ENCODE measurements at regions not wholly inside any gene's neighbourhood (a gene's known extent, or its start where the extent isn't known, plus 50 kb on each side); places are given as distances from the start of the nearest gene placed in this dataset.

GRCh38 chr10:10508211-10508610 is 509.5 kb upstream of the CELF2 start (continued):
- TF ChIP-seq WRNIP1 (IDR thresholded peaks at IDR 0.05; ENCODE audit: borderline replicate concordance, low read depth, low read length) (no peak), ELK1 (IDR thresholded peaks at IDR 0.05; ENCODE audit: low read depth, low read length) (no peak), NRF1 (conservative IDR thresholded peaks at IDR 0.05; ENCODE audit: low read depth, low read length) (no peak), ZBTB11 (CRISPR knock-in tag; IDR thresholded peaks at IDR 0.05) (no peak), FOXM1 (IDR thresholded peaks at IDR 0.05; ENCODE audit: low read depth, low read length) (no peak), POLR2AphosphoS2 (IDR thresholded peaks at IDR 0.05; ENCODE audit: low read depth, low read length) (no peak)

GRCh38 chr10:10510179-10510578 is 507.5 kb upstream of the CELF2 start:
- in situ Hi-C loops (cut with MboI) = no loop called here
- ChIA-PET RAD21 (ENCODE audit: unreplicated experiment) (no interaction called here), SMC1A (ENCODE audit: uncharacterized antibody, unreplicated experiment) (no interaction called here), POLR2A (no interaction called here), CTCF (interaction anchor here (0.8 kb wide), 1 partner anchor 14 kb away, joined by 3 read pairs; no protein-coding TSS in a partner anchor)
- Histone ChIP-seq H3K36me3 (ENCODE audit: control insufficient read depth in 2 of 2, insufficient read depth in 2 of 2, low read length in 1 of 2) (no peaks in the 10 kb centered on the region), H3K4me3 (no peak overlapping the region), H3K27ac (ENCODE audit: control insufficient read depth, insufficient read depth) (no peak overlapping the region), H3K9ac (ENCODE audit: control insufficient read depth, insufficient read depth, low read length) (no peak overlapping the region), H3K27me3 (replicated peaks in 1 of 2; ENCODE audit: control insufficient read depth in 2 of 2, insufficient read depth in 2 of 2, low read length in 1 of 2) (no peaks in the 10 kb centered on the region), H3K4me2 (ENCODE audit: control insufficient read depth, insufficient read depth) (no peak overlapping the region), H2AFZ (ENCODE audit: control insufficient read depth, low read depth, low read length) (no peak overlapping the region), H3K9me3 (replicated peaks; ENCODE audit: control insufficient read depth, insufficient read depth, low read length) (no peaks in the 10 kb centered on the region; the same call in 2 of the 3 replicates), H3K79me2 (ENCODE audit: control insufficient read depth, insufficient read depth, low read length) (no peaks in the 10 kb centered on the region), H4K20me1 (ENCODE audit: control insufficient read depth, insufficient read depth) (no peaks in the 10 kb centered on the region), H3K4me1 (ENCODE audit: control insufficient read depth, insufficient read depth, low read length) (no peaks in the 10 kb centered on the region)
- intact Hi-C loops (cut with micrococcal nuclease; ENCODE audit: unreplicated experiment) = no loop called here
- DNase-seq (ENCODE audit: low read depth, low spot score) (no peak), FAIRE-seq (no peak), ATAC-seq (no peak)
- no TSS peak for BruUV-seq (replicated peaks)
- TF ChIP-seq CHD2 (IDR thresholded peaks at IDR 0.05; ENCODE audit: borderline replicate concordance, low read depth, low read length) (no peak), EGR1 (IDR thresholded peaks at IDR 0.05; ENCODE audit: borderline replicate concordance in 1 of 2, low read depth in 2 of 2, low read length in 2 of 2) (no peak), EP300 (IDR thresholded peaks at IDR 0.05; ENCODE audit: borderline replicate concordance in 1 of 2, control insufficient read depth in 1 of 2, low read depth in 2 of 2, low read length in 2 of 2) (no peak), CREB1 (IDR thresholded peaks at IDR 0.05; ENCODE audit: low read depth) (no peak), CBFB (IDR thresholded peaks at IDR 0.05; ENCODE audit: low read depth) (no peak)
- WGBS (ENCODE audit: insufficient coverage, insufficient replicate concordance, low lambda C conversion rate, missing lambda C conversion rate) = 36% methylated on average over 3 of the region's 3 CpGs
